ENCODE measurements at regions not wholly inside any gene's neighbourhood (a gene's known extent, or its start where the extent isn't known, plus 50 kb on each side); places are given as distances from the start of the nearest gene placed in this dataset.

DNA sequence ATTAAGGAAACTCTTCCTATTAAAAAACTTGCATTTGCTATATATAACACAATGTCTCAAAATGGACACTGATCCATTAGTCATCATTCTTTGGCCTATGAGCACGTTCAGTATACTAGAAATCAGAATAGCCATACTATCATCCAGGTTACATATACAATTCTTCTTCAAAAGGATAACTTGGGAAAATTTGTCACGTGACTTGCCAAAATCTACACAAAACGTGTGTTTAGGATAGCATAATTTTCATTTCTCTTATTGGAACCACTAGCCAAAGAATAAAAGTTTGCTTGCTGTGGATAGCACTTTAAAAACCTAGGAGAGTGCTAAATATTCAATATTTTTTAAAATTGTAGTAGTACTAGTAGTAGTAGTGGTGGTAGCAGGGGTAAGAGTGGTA lies 714.3 kb upstream of the FOXG1 start:
- no peak for DNase-seq

DNA sequence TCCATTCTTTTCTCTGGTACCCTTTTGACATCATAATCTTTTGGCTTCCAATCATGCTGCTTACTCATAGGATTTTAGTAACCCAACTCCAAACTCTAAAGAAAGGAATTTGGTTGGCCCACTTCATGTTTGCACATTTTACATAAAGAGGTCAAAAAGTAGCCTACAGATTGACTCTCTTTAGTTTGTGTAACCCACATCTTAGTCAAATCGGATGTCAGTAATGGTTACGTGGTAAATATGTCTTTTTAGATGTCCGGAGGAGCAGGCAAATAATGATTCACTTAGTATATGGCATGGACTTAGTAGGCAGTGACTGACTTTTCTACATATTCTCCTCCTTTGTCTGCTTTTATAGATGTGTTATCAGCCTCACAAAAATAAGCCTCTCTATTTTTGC lies 711.6 kb upstream of the FOXG1 start:
- no peak for DNase-seq

DNA sequence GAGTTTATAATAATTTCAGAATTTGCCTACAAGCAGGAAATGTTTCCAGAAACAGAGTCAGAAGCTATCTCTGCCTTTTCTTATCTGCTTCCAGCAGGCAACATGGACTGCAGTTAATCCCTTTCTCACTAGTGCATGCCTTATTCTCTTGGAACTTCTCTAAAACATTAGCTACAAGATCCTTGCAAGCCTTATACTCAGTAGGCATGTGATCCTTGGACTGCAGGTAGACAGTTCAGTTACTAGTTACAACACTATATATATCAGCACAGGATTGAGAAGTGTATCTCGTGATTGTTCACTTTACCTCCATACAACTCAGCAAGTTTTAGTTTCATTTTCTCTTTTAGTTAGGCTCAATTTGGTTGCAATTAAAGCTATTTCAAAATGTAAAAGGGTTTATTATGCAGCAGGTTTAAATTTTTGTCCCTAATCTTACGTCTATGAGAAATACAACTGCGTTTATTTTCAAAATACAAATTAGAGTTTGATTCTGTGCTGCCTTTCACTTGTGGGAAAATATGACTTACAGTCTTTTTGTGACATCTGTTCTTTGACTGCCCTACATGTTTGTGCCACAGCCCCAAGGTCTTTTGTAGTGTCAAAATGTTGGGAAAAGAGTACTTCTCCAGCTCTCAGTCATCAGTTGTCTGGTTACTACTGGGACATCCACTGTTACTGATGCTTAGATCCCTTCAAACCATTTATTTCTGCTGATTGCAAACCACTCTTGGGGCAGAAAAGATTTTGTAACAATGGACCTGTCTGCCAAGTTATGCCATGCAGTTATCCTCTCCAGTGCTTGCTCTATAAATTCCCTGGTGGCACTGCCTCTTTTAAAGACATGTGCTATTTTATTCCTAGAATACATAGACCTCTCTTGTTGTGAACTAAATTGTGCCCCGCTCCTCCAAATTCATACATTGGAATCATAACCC lies 709.0 kb upstream of the FOXG1 start:
- no peak for DNase-seq

DNA sequence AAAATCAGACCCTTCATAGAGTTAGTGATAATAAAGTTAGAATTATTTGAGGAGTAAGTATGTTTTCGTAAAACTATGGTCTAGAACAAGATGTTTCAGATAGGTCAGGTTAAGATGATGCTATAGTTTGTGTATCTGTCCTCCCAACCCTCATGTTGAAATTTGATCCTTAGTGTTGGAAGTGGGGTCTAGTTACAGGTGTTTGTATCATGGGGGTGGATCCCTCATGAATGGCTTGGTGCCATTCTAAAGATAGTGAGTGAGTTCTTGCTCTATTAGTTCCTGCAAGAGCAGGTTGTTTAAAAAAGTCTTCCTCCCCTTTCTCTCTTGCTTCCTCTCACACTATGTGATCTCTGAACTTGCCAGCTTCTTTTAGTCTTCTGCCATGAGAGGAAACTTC lies 707.3 kb upstream of the FOXG1 start:
- no peak for DNase-seq

DNA sequence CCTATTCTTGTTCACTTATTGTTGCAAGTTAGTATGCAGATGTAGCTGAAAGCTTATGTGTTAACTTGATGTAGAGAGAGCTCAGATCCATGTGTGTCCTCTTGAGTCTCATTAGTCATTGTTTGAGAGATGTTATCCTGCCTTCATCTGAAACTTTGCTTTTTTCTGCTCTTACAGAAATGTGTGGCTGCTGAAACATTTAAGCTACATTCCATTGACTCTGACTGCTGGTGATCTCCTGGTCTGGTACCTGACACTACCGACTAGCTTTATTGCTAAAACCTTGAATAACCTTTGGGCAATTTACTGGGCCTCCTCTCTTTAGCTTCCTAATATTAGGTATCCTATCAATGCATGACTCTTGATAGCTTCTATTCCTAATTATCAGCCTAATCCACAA lies 705.6 kb upstream of the FOXG1 start:
- no peak for DNase-seq

DNA sequence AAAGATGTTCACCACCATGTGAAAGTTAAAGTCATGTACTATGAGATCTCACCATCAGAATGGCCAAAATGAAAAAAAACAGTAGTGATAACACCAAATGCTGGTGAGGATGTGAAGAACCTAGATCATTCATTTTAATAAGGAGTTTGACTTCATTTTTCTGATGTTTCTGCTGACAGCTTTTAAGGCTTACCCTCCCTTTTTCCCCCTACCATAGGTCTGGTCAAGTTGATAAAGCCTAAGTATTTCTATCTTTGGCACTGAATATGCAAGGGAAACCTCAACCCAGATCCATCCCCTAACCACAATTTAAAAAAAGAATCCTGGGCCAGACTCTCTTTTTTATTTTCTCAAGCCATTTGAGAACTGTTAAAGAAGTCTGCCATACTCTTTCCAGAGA lies 689.6 kb upstream of the FOXG1 start:
- DNase-seq = no peak

DNA sequence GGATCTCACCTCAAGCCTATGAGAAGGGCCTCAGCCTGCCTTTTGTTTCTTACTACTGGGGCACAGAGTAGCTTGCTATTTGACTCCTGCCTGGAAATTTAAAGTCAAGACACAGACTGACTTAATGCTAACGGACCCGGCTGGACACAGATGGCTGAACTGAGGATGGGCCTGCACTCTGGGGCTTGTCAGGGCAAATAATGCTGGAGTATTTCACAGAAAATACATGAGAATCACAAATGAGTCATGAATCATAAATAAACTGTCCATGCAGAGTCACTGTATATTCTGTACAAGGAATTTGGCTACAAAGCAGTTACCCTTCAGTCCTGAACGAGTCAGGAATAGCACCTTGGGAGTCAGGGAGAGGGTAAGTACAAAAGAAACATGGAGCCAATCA lies 683.2 kb upstream of the FOXG1 start:
- no peak for DNase-seq

DNA sequence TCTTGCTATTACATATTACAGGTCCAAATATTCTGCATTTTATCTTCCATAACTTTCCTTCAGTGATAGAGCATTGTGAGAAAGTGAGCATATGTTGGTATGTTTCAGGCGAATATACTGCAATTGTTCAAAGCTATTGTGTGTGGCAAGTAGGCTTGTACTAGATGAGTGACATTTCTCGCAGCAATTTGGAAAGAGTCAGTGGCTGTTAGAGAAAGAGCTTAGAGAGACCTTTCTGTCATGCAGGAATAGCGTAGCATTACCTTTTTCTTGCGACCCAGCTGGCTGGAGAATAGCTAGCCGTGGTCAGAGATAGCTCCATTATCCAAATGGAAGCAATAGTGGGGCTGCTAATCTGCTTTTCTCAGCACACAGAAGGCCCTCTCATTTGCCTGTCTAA lies 678.5 kb upstream of the FOXG1 start:
- no peak for DNase-seq

DNA sequence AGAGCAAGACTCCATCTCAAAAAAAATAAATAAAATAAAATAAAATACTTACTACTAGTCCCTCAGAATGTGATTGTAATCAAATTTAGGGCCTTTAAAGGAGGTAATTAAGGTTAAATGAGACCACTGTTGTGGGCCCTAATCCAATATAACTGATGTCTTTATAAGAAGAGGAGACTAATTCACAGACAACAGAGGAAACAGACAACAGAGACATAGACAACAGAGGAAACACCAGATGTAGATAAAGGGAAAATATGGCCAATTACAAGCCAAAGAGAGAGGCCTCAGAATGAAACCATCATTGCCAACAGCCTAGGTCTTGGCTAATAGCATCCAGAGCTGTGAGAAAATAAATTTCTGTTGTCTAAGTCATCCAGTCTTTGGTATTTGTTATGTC lies 669.0 kb upstream of the FOXG1 start:
- DNase-seq = no peak

DNA sequence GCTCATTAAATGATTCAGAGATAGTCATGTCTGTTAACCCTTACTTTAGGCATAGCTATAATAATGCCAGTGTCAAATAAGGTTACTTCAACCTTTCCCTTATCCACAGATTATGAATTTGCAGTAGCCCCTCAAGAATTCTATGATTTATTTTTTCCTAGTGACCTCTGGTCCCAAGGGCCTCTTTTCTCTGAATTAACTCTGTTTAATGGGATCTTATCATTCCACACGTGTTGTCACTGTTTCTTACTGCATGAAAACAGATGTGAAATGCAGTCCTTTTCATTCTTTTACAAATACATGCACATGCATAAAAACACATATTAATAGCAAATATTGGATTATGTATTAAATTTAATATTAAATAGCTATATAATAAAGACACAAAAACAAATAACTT lies 667.7 kb upstream of the FOXG1 start:
- no peak for DNase-seq

DNA sequence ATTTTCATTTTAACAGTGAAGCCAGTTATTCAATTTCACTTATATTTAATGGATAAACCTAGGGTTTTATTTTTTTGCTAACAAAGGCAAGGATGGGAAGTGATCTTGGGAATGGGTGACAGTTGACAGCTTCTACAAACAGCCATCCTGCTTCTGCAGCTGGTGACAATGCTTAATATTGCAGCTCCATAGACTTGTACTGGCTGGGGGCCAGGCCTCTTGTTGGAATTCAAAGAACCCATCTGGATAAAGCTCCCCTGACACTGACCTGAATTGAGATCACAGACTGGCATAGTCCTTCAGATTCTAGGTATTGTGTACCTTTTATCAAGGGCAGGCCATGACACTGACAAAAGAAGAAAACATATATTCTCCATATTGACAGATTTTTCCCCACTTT lies 664.6 kb upstream of the FOXG1 start:
- DNase-seq = peak; percentile 64 to 72

DNA sequence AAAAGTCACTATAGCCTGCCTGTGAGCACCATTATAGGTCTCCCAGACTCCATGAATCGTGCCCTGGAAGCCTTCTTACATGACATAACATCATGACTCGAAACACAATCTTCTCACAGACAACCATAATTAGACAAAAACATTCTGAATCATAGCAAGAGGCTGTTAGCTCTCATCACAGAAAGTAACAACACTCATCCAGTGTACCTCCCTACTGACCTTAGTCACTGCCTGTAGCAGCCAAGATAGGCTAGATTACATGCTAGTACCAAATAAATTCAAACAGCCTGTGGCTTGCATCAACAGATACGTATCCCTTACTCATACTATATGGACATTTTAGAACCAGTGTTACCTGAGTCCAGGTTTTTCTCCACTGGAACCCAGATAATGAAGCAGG lies 663.8 kb upstream of the FOXG1 start:
- no peak for DNase-seq

DNA sequence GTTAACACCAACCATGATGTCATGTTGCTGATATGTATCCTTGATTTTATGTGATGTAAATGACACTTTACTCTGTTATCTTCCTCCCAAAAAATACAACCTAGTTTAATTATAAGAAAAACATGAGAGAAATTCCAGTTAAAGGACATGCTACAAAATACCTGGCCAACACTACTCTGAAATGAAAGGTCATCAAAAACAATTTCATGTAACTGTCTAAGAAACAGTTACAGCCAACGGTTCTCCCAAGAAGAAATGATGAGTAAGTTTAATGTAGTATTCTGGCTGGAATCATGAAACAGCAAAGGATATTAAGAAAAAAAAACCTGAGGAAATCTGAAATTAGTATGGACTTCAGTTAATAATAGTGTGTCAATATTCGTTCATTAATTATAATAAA lies 653.3 kb upstream of the FOXG1 start:
- DNase-seq = no peak

DNA sequence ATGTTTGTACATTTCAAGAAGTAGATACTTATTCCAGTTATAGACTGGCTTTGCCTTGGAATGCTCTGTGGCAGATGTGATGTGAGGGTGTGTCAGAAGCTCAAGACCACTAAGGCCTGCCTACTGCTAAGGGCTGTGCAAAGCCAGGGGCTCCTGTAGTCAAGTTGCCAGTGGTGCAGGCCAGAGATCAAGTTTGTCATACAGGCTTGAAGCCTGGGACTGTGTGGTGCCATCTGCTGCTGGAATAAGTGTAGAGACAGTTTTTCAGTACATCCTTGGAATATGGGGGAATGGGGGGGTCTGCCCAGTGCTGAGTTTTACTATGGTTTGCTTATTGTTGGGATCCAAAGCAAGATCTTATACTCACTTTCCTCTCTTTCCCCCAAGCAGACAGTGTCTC lies 649.9 kb upstream of the FOXG1 start:
- no peak for DNase-seq

DNA sequence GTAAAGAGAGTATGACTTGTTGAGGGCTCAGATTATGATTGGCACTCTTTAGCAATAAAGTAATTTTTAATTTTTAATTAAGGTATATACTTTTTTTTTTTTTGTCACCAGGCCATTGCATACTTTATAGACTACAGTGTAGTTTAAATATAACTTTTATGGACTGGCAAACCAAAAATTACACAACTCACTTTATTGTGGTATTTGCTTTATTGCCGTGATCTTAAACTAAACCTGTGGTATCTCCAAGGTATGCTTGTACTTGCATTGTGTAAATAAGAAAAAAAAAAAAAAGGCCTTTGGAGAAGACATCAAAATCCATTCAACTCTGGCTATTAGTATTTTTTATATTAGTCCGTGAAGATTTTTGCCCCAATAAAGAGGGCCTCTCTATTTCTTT lies 646.7 kb upstream of the FOXG1 start:
- DNase-seq = no peak

DNA sequence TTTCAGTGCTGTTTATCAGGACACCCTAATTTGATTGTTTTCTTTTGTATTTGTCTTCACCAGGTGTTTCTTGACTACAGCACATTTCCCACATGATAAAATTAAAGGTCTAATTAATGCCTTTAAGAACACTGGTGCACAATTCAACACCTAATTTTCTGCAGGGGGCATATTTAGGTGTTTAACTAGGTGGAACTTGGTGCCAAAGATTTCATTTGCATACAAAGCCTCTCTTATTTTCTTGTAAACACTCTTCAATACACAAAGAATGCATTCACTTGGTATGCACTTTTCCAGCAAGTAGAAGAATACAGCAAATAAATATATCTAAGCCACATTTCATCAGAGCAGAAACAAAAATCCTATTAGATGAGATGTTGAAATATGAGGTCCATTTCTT lies 646.2 kb upstream of the FOXG1 start:
- DNase-seq = peak in 1 of 2 experiments; percentile 38

DNA sequence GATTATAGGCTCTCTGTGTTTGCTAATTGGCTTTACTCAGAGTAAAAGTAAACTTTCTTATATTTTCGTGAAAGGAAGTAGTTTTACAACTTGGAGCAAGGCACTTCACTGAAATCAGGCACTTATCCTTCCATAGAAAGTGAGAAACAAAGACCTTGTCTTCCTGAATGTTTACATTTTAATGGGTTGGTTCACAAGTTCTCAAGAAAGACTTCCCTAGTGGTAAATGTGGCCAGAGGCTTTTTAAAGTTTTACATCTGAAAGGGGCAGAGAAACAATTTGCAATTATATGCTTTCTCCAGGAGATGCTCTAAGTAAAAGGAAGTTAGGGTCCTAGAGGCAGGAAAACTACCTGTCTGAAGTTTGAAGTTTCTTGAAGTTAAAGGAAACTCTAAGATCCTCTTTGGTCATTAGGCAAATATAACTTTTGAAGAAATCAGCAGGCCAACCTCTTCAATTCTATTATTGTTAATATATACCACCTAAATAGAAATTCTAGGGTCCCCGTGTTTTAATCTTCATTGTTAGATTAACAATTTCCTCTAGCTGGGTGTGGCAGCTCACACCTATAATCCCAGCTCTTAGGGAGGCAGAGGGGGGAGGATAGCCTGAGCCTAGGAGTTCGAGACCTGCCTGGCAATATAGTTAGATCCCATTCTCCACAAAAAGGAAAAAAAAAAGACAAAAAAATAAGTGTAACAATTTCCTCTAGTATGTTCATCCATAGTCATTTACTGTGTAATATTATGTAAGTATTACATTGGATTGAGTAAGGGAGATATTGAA lies 644.9 kb upstream of the FOXG1 start:
- DNase-seq = no peak

DNA sequence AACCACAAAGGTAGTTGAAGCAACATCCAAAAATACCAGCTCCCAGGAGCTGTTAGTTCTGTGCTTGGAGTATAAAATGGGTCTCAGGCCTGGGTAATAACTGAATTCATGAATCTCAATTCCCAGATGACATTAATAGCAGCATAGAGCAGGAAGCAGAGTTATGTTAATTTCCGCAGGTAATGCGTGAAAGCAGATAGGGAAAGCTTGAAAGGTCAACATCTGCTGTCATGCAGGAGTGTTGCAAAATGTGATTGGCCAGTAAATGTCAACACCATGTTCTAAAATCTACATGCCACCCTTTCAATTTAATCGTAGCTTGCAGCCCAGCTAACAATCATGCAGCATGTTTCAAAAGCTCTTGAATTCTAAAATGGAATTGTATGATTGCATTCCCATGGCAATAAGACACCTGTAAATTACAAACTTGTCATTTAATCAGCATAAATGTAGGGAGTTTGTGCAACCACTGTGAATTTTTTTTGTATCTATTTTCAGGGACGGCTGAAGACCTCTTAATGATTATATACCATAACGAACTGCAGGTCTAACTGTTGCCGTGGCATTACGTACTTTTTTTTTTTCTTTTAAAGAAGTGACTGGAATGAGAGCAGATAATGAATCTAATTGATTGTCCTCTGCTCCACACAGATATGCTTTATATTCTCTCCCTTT lies 635.8 kb upstream of the FOXG1 start:
- DNase-seq = peak; percentile 51 to 79

DNA sequence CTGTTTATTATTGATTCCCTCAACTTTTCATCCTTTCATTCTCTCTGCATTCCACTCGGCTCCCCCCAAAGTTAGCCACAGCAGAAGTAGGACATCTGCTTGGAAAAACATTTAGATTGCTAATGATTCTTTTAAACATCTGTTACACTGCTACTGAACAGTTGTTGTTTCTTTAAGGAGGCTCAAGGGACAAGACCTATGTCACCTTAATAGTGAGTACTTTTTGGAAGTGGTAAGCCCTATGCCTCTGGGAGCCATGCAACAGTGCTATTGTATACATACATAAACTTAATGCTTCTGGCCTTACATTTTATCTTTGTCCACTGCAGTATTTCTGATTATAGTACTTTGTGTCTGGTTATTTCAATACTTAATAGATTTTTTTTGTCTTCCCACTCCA lies 628.2 kb upstream of the FOXG1 start:
- no peak for DNase-seq

DNA sequence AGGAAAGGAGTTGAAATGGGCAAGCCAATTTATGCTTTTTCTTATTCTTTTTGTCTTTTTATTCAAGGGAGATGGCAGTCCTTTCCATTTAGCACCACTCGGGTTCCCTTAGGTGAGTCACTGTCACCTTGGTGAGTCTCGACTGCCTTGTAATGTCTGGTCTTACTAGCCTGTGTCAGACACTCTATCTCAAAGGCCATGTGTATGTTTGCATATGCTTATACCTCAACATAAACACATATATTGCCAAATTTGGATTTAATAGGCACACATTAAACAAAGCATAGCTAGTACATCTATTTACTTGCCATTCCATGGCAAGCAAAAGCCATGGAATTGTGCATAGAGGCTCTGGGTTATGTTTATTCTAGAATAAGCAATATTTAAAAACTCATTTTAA lies 624.9 kb upstream of the FOXG1 start:
- DNase-seq = peak in 1 of 2 experiments; percentile 25

DNA sequence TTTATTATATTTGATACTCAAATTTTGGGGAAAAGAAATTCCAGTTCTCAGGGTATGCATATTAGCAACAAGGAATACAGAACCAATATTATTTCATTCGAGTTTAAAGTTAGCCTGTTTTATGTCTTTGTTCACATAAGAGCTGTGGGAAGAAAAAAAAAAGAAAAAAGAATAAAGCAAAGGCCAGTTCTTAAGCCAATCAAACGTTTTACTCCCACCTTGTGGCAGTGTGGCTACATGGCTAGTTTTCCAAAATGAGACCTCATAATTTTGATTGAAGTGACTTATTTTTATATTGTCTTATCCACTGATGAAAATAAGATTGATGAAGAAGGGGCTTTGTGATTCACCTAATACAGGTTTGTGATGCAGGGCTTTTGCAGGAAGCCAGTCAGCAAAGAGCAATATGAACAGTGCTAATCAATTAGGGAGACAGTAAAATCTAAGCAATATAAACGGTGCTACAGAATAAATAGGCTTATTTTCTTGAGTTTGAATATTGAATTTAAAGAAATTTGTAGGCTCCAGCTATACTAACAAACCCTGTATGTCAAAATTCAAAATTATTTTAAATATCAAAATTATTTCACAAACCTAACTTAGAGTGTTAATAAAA lies 624.1 kb upstream of the FOXG1 start:
- DNase-seq = peak; percentile 54 to 60

DNA sequence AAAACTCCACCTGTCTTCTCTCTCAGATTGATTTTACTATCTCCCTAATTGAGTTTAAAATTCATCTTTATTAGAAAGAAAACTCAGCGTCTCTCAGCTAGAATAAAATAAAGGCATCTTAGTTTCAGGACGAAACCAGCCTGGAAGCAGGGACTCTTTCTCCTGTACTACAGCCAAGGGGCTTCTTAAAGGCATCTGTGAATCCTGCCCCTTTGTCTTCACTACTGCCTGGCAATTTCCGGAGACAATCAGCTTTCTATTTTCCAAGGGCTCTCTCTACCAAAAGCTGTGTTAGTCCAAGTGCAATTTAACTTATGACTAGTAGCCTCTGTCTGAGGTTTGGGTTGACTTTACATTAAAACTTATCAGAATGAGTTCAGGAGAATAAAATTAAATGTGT lies 623.3 kb upstream of the FOXG1 start:
- DNase-seq = no peak

DNA sequence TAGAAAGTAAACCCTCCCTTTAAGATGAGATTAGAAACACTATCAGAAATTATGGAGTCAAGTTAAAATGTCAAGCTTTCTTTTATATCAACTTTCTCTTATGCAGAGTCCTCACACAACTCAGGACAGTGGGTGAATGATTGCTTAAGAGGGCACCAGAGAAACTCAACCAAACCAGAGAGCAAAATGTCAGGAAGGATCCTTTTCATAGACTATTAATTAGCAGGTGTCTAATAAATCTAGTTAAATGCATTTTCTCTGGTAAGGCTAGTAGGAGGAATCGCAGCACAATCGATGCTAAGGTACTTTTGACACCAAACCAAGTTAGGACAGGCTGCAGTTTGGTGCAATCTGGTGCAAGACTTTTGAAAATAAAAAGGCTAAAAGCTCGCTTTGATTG lies 614.7 kb upstream of the FOXG1 start:
- no peak for DNase-seq
